ENCODE measurements at regions not wholly inside any gene's neighbourhood (a gene's known extent, or its start where the extent isn't known, plus 50 kb on each side); places are given as distances from the start of the nearest gene placed in this dataset.

DNA sequence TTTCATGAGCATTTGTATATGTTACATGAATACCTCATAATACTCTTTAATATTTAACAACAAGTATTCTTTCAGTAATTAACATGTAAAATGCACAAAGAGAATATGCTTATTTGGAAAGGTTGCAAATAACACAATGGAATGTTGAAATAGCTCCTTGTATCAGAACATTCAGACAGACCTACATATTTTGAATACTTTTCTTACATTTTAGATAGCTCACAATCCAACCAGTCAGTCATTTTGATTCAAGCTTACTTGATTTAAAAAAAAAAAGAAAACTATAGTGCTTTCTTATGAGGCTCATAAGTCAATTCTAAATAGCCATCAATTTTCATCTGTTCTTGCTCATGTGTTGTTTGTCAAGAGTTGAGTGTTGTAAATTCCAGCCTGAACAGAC lies 518.8 kb downstream of the ADGRL2 start:
- no peak for DNase-seq (ENCODE audit: low read depth)
- H3K4me3 ChIP-seq (ENCODE audit: control insufficient read depth, low read depth, low read length): no peak overlapping the region
- TF ChIP-seq, protein P1, sequence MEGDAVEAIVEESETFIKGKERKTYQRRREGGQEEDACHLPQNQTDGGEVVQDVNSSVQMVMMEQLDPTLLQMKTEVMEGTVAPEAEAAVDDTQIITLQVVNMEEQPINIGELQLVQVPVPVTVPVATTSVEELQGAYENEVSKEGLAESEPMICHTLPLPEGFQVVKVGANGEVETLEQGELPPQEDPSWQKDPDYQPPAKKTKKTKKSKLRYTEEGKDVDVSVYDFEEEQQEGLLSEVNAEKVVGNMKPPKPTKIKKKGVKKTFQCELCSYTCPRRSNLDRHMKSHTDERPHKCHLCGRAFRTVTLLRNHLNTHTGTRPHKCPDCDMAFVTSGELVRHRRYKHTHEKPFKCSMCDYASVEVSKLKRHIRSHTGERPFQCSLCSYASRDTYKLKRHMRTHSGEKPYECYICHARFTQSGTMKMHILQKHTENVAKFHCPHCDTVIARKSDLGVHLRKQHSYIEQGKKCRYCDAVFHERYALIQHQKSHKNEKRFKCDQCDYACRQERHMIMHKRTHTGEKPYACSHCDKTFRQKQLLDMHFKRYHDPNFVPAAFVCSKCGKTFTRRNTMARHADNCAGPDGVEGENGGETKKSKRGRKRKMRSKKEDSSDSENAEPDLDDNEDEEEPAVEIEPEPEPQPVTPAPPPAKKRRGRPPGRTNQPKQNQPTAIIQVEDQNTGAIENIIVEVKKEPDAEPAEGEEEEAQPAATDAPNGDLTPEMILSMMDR (IDR thresholded peaks at IDR 0.05; ENCODE audit: control insufficient read depth, insufficient read depth, low read depth, low read length, missing control alignments): no peak

DNA sequence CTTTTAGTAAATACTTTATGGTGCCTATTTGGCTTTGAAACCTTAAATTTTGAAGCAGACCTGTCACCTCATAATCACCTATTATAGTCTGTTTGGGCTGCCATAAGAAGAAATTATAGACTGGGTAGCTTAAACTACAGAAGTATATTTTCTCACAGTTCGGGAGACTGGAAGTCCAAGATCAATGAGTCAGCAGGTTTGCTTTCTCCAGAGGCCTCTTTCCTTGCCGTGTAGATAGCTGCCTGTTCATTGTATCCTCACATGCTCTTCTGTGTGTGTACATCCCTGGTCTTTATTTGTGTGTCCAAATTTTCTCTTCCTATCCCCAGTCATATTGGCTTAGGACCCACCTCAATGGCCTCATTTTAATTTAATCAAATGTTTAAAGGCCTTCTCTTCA lies 518.2 kb downstream of the ADGRL2 start:
- H3K4me3 ChIP-seq (ENCODE audit: control insufficient read depth, low read depth, low read length): no peak overlapping the region
- TF ChIP-seq, protein P1 (IDR thresholded peaks at IDR 0.05; ENCODE audit: control insufficient read depth, insufficient read depth, low read depth, low read length, missing control alignments): no peak
- DNase-seq (ENCODE audit: low read depth): no peak

- no peak for DNase-seq (ENCODE audit: low read depth)
- no peak overlapping the region for H3K4me3 ChIP-seq (ENCODE audit: control insufficient read depth, low read depth, low read length)
- TF ChIP-seq, protein P1 (IDR thresholded peaks at IDR 0.05; ENCODE audit: control insufficient read depth, insufficient read depth, low read depth, low read length, missing control alignments): no peak
Observed at GRCh38 chr1:82318265-82318664, 517.5 kb downstream of the ADGRL2 start.

DNA sequence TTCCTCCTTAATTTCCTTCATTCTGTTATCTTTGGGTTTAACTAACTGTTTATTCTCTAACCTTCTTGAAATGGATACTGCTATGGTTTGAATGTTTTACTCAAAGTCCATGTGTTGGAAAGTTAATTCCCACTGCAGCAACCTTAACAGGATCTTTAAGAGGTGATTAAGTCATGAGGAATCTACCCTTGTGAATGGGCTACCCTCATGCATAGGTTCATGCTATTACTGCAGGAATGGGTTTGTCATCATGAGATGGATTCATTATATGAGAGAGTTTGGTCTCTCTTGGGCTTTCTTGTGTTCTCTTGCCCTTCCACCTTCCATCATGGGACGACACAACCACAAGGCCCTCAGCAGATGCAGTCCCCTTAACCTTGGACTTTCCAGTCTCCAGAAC lies 516.9 kb downstream of the ADGRL2 start:
- H3K4me3 ChIP-seq (ENCODE audit: control insufficient read depth, low read depth, low read length): no peak overlapping the region
- TF ChIP-seq, protein P1 (IDR thresholded peaks at IDR 0.05; ENCODE audit: control insufficient read depth, insufficient read depth, low read depth, low read length, missing control alignments): no peak
- no peak for DNase-seq (ENCODE audit: low read depth)

- no peak overlapping the region for H3K4me3 ChIP-seq (ENCODE audit: control insufficient read depth, low read depth, low read length)
- TF ChIP-seq, protein P1 (IDR thresholded peaks at IDR 0.05; ENCODE audit: control insufficient read depth, insufficient read depth, low read depth, low read length, missing control alignments): no peak
- no peak for DNase-seq (ENCODE audit: low read depth)
Observed at GRCh38 chr1:82299656-82300055, 498.9 kb downstream of the ADGRL2 start.

DNA sequence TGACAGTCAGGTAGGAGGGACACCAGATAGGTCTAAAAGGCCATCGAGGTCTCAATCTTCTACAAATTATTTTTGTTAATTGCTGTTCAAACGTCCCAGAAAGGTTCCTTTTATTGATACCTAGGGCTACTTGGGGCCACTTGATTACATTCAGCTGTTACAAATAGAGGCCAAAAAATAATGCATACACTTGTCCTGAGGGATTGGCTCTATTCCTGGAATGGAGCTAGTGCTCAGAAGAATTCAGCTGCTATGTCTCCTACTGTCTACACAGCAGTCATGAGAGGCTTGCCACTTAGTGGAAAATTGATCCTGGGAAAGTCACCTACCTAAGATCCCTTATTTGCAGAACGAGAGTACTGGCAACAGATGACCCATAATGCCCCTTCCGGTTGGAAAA lies 498.3 kb downstream of the ADGRL2 start:
- DNase-seq (ENCODE audit: low read depth): no peak
- TF ChIP-seq, protein P1 (IDR thresholded peaks at IDR 0.05; ENCODE audit: control insufficient read depth, insufficient read depth, low read depth, low read length, missing control alignments): no peak
- no peak overlapping the region for H3K4me3 ChIP-seq (ENCODE audit: control insufficient read depth, low read depth, low read length)
